Breast epithelium (tissue), 3 donors: ENCODE measurements at regions not wholly inside any gene's neighbourhood (a gene's known extent, or its start where the extent isn't known, plus 50 kb on each side); places are given as distances from the start of the nearest gene placed in this dataset.

Experiments
- POLR2A ChIP-seq: fragments of 450-650 bp; IDR thresholded peaks from one replicate; pipeline ENCODE4 v1.6.1; 2016; ENCODE audit warnings: antibody characterized with exemption, mild to moderate bottlenecking, moderate library complexity
- POLR2AphosphoS5 ChIP-seq, 3 donors: sonication (generic); formaldehyde crosslinking; IDR thresholded peaks; one replicate each; pipeline ENCODE4 v1.6.1; 2017; ENCODE audit warnings: antibody characterized with exemption in 3 of 3
- TF ChIP-seq, protein P1 (sequence below), 3 donors: fragments of 450-650 bp; IDR thresholded peaks; one replicate each; pipeline ENCODE4 v1.5.1; 2016 to 2017; ENCODE audit warnings: antibody characterized with exemption in 3 of 3, mild to moderate bottlenecking in 3 of 3, moderate library complexity in 3 of 3

- TF ChIP-seq, protein P1, sequence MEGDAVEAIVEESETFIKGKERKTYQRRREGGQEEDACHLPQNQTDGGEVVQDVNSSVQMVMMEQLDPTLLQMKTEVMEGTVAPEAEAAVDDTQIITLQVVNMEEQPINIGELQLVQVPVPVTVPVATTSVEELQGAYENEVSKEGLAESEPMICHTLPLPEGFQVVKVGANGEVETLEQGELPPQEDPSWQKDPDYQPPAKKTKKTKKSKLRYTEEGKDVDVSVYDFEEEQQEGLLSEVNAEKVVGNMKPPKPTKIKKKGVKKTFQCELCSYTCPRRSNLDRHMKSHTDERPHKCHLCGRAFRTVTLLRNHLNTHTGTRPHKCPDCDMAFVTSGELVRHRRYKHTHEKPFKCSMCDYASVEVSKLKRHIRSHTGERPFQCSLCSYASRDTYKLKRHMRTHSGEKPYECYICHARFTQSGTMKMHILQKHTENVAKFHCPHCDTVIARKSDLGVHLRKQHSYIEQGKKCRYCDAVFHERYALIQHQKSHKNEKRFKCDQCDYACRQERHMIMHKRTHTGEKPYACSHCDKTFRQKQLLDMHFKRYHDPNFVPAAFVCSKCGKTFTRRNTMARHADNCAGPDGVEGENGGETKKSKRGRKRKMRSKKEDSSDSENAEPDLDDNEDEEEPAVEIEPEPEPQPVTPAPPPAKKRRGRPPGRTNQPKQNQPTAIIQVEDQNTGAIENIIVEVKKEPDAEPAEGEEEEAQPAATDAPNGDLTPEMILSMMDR (IDR thresholded peaks at IDR 0.05), result no peak
- TF ChIP-seq POLR2A (no peak), POLR2AphosphoS5 (IDR thresholded peaks at IDR 0.05) (no peak)
These were observed 95.7 kb downstream of the BUB3 start for GRCh38 chr10:123249894-123250293.
